Activated CD8-positive, alpha-beta memory T cell treated with anti-CD3 and anti-CD28 coated beads for 4 hours (primary cell): ENCODE measurements at regions not wholly inside any gene's neighbourhood (a gene's known extent, or its start where the extent isn't known, plus 50 kb on each side); places are given as distances from the start of the nearest gene placed in this dataset.
A peak's percentile ranks its signal among the peaks of the same experiment; 100 is the strongest.
"Not testable (repeated sequence)": the region's sequence is repeated elsewhere in the genome, so short reads cannot be mapped to it uniquely, and the experiment has no call there.

Source experiments
- DNase-seq, 2 donors: peaks; one replicate each; pipeline ENCODE4 v3.0.0-alpha.2; 2020; ENCODE audit warnings: low read depth in 2 of 2

DNA sequence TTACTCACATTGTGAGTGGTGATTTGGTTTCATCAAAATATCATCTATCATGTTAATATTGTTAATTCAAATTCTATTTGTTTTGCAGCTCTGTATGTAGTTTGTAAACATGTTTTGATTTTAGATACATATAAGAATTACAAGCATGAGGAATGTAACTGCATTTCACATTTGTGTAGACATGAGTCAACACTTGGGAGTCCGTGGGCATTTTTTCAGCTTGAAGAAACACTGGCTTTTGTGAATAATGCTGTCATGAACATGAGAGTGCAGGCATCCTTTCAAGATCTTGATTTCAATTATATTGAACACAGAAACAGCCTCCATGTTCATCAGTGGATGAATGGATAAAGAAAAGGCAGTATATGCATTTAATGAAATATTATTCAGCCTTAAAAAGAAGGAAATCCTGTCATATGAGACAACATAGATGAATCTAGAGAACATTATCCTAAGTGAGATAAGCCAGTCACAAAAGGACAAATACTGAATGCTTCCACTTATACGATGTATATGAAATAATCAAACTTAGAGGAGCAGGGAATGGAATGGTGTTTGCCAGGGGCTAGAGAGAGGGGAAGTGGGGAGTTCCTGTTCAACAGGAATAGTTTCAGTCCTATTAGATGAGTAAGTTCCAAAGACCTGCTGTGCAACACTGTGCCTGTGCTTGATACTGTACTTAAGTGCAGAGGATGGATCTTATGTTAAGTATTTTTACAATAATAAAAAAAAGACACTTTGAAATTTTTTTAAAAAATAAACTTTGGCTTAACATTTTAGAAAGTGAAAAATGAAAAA, 194.9 kb downstream of the LRATD1 start:
- no peak for DNase-seq

DNA sequence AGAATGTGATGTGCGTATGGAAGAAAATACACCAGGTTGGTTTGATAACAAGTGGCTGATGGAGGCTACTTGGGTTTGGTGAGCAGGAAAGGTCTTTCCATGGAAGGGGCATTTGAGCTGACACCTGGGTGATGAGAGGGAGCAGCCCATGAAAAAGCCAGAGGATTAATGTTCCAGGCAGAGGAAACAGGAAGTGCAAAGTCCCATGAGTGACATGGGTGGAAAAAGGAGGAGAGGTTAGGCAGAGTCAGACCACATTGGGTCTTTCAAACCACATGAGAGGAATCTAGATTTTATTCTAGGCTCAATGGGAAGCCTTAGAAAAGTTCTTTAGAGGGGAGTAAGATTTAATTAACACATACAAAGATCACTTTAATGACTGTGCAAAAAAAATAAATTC, 195.7 kb downstream of the LRATD1 start:
- DNase-seq: no peak

DNA sequence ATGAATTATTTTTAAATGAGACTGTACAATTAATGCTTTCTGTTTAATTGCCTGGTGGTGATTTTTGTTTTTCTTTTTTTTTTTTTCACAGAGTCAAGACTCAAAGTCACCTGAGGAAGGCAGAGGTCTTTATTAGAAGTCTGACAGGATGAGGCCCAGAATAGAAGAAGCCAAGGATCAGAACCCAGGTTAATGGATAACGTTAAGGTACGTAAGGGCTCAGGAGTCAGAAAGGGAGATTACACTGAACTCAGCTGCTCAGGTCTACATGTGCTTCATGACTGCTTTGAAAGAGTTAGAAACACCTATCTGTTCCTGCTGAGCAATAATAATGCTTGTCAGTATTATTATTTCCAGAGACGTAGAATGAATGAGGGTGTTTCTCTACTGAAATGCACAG, 196.5 kb downstream of the LRATD1 start:
- DNase-seq: no peak

DNA sequence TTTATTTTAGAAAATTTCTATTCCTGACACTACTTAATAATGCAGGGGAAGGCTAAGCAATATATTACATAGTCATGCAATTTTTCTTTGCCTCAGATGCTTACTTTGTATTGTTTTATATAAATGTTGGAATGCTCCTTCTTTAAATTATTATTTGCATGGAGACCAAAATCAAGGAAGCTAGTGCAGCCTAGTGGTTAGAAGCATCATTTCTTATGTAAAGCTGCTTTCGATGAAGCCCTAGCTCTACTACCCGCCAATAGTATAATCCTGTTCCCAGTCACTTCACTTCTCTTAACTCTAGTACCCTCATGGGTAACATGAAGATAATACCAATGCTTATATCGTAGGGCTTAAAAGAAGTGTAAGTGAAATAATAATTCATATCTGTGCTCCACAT, 198.9 kb downstream of the LRATD1 start:
- no peak for DNase-seq

DNA sequence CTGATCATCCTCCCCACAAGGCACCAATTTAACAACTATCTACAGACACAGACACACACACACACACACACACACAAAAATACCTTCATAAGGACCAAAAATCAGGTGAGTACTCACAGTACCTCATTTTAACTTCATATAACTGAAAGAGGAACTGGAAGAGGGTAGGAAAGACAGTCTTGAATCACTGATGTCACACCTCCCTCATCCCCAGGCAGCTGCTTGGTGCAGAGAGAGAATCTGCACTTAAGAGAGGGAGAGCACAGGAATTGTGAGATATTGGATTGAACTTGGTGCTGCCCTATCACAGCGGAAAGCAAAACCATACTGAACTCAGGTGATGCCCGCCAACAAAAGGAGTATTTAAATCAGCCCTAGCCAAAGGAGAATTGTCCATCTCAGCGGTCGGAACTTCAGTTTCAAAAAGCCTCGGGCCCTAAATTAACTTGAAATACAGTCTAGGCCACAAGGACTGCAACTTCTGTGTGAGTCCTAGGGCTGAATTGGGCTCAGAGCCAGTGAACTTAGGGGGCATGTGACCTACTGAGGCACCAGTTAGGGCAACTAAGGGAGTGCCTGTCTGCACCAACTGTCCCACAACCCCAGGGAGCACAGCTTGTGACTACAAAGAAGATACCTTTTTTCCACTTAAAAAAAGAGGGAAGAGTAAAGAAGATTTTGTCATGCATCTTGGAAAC, 211.1 kb downstream of the LRATD1 start:
- no peak for DNase-seq

DNA sequence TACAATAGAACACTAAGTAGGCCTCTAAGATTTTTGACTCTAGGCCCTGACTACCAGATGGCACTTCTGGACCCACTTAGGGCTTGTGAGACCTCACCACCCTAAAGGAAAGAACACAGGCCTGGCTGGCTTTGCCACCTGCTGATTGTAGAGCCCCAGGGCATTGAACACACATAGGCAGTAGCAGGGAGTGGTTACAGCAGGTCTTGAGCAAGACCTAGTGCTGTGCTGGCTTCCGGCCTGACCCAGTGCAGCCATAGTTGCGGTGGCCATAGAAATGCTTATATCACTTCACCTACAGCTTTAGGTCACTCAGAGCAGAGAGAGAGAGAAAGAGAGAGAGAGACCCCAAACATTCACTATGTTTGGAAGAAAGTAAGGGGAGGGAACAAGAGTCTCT, 223.2 kb downstream of the LRATD1 start:
- no peak for DNase-seq

DNA sequence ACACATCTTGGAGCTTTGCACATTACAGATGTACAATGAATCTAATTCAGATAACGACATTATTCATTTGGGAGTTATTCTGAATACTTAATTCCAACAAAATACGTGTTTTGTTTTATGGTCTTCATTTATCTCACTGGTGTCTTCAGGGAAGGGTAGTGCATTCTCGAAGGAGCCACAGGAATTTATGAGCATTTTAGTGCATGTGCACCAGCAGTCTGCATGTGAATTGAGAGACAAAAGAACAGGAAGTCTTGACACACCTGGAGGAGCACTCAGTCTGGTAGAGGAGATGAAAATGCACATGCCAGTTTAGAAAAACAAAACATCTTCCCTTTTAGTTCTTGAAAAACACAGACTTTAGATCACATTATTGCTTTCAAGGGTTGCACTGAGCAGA, 228.7 kb downstream of the LRATD1 start:
- DNase-seq: no peak

DNA sequence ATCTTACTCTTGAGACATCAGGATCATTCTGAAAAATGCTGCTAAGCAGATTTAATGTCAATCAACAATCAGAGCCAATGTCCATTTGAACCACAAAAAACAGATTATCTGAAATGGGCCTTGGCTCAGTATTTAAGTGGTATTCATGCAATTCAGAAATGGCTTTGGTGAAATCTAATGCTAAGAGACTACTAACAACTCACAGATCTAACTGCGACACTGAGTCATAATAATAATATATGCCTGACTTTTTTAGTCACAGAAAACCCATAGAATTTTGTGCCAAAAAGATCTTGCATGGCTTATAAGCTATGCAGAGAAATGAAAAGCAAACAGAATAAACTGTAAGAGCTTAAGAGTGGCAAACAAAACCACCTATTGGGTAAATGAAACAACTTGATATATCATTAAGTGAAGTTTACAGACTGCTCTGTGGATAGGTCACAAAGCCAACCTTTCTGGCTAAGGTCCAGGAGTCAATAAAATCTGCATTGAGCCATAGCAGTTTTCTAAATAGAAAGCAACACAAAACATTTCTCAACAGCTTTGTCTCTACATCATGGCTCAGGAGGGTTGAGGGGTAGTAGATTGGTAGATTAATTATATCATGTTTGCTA, 234.3 kb downstream of the LRATD1 start:
- no peak for DNase-seq

DNA sequence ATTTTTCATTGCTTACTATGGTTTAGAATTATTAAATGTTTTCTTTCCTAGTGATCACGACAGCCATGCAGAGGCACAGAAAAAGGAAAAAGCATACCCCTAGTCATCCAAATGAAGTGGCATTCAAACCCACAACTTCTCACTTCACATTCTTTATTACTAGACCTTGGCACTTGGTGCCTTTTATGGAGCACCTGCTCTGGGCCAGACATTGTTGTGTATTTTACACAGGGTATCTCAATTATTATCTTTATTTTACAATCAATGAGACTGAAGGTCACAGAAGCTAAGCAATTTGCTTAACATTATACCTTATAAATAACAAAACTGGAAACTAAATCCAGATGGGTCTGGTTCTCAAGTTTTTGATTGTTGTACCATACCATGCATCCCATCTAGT, 235.3 kb downstream of the LRATD1 start:
- DNase-seq: no peak

DNA sequence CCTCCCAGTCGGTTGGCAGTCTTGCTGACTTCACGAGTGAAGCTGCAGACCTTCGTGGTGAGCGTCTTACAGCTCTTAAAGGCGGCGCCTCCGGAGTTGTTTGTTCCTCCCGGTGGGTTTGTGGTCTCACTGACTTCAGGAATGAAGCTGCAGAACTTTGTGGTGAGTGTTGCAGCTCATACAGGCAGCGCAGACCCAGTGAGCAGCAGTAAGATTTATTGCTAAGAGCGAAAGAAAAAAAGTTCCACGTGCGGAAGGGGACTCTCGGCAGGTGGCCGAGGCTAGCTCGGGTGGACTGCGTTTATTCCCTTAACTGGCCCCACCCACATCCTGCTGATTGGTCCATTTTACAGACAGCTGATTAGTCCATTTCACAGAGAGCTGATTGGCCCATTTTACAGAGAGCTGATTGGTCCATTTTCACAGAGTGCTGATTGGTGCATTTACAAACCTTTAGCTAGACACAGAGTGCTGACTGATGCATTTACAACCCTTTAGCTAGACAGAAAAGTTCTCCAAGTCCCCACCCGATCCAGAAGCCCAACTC, 240.3 kb downstream of the LRATD1 start:
- no peak for DNase-seq

DNA sequence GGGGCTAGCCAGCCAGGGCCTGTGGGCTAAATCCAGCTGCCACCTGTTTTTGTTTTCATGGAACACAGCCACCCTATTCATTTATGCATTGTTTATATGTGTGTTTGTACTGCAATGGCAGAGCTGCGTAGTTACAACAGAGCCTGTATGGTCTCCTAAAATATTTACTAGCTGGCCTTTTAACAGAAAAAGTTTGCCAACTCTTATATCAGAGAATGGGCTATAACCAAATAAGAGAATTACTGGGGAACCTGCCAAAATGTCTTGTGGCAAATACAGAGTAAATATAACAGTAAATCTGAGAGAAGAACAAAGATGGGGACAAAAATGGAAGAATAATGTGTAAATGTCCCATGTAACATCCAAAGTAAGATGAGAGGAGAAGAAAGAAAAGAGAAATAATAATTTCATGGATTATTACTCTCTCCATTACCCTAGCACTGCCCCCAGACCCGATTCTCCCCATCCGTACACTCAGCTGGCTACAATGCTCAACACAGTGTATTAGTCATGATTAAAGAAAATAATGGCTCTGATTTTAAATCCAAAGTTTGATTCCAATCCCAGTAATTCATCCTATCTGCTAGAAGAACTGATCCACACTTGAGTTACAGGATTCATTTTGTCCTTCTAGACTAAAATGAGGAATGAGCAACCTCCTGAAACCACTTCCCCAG, 249.3 kb downstream of the LRATD1 start:
- DNase-seq: no peak

DNA sequence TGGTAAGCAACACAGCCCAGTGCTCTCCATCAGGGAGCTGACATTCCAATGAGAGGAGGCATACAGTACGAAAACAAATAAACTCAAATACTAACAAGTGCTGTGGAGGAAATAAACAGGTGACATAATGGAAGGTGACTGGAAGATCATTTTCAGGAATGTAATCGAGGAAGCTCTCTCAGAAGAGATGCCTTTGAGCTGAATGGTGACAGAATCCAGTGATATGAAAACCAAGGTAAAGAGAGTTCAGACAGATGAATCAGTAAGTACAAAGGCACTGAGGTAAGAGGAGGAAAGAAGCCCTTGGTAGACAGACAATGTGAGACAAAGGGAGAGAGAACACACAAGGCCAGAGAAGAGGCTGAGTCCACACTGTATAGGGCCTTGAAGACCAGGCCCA, 252.1 kb downstream of the LRATD1 start:
- no peak for DNase-seq

DNA sequence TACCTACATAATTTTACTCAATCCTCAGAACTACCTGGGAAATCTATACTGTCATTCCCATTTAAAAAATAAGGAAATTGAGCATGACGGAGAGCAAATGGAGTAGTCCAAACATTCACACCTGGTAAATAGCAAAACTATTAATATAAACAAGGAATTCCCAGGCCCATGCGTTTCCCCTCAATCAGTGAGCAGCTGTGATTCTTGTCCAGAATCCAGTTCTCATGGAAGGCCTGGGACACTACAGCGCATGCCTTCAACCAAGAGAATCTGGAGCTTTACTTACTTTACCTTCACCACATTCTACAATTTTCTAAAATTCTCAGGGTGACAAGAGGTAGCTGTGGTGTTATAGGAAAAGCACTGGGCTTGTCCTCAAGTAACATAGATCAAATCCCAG, 259.0 kb downstream of the LRATD1 start:
- DNase-seq: no peak

DNA sequence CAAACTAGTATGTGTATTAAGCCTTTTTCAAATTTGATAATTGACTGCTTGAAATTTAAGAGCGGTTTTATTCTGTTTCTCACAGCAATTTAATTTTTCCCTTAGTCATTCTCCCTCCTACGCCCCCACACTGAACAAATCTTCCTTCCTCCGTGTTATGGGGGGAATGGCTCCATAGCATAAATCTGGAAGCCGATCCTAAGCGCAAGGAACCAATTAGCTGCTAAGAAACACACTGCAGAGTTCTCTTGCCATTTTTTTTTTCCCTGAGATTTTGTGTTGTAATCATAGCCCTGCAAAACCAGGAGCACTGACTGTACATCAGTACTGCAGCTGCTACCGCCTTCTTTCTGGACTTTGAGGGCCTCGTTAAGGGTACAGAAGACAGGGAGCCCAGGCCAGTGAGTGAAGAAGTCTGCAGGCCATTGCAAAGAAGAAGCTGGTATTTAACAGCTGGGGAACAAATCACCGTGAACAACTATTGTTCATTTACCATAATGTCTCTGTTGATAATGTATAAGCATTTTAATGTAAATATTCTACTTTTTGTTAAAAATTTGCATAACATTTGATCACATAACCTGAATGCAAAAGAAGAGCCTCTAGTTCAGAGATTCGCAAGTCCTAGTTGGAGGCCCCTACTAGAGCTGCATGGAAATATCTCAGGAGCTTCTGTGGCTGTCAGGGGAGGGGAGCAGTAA, 264.0 kb downstream of the LRATD1 start:
- no peak for DNase-seq

DNA sequence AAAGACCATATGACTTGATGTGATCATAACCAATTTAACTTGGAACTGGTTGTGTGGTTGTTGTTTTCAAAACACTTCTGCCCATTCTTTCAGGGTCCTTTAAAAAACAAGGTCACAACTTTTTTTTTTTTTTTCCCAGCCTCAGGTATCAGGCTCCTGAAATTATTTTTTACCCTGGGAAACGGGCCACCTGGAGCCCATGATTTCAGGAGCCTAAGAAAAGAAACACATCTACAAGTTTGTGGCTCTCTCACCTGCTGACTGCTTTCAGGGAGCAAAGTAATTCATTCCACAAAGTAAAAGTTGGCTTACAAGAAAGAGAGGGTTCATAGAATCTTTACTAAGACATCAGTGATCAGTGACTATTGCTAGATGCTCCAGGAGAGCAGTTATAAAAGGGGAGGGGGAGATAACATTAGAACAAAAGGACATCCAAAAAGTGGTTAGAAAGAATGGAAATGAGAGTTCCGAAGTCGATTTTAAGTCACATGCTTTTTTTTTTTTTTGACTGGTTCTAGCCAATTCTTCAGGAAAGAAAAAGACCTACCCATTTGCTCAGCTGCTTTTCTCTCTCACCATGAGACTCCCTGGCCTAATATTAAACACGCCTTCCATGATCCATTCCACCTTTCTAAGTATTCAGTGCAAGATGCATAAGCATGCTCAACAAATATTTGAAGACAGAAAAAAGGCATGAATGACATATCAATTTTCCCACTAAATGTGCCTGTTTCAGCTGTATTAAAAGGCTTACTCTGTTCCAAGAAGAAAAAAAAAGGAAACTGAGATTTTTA, 267.3 kb downstream of the LRATD1 start:
- no peak for DNase-seq

DNA sequence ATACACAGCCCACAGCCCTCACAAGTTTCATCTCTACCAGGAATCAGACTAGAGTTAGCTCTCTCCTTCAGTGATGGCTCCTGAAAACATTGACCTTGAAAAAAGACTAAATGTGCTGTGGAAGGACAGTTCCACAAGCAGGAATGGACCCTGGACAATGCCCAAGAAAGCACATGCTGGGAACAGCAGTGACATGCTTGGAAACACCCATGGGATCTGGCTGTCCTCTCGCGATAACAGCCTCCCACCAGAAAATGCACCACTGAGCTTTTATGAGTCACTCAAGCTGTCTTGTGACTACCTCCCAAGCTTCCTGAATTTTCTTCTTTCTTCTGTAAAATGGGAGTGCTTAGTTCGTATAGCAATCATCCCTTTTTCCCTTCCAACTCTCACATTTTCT, 269.2 kb downstream of the LRATD1 start:
- no peak for DNase-seq

DNA sequence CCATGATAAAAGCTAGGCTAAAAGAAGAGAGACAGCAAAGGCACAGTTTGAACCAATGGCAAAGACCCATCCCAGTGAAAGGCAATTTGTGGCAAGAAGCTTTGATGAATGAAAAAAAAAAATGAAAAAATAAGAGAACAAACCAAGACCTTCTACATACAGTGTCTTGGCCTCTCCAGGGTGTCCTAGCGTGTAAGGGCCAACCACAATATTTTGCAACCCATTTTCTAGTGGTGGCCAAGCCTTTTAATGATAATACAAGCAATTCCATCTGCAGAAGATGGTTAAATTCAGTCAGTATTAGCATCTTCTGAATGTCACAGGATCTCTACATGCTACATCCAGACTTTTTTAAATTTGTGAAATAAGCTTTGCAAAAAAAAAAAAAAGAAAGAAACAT, 270.4 kb downstream of the LRATD1 start:
- DNase-seq: no peak

DNA sequence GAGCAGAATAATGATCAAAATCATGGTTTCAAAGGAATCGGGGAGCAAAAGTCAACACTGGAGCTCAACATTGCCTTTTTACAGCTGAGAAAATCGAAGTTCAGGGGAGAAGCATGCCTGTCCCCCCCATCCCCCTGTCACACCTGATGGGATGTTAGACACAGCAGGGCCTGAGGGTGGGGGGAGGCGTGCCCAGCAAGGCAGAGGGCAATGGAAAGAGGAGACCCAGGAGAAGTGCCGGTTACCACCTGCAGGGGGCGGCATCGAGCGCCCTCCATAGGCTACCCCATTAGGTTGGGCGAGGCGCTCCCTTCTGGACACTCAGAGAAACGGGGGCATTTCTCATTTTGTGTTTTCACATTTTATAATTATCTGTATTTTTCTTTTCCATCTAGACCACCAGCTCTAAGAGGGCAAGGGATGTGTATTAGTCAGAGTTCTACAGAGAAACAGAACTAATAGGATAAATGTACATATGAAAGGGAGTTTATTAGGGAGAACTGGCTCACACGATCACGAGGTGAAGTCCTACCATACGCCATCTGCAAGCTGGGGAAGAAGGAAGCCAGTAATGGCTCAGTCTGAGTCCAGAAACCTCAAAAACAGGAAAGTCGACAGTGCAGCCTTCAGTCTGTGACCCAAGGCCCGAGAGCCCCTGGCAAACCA, 271.3 kb downstream of the LRATD1 start:
- DNase-seq: peak in 1 of 2 donors; percentile 4

DNA sequence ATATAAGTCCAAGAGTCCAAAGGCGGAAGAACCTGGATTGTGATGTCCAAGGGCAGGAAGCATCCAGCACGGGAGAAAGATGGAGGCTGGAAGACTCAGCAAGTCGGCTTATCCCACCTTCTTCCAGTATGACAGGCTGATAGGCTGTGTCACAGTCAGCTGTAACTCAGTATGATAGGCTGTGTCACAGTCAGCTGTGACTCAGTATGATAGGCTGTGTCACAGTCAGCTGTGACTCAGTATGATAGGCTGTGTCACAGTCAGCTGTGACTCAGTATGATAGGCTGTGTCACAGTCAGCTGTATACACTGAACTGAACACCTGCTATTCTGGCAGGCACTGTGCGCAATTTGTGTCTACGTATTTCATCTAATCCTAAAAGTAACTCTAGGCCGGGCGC, 271.9 kb downstream of the LRATD1 start:
- not testable (repeated sequence) for DNase-seq

DNA sequence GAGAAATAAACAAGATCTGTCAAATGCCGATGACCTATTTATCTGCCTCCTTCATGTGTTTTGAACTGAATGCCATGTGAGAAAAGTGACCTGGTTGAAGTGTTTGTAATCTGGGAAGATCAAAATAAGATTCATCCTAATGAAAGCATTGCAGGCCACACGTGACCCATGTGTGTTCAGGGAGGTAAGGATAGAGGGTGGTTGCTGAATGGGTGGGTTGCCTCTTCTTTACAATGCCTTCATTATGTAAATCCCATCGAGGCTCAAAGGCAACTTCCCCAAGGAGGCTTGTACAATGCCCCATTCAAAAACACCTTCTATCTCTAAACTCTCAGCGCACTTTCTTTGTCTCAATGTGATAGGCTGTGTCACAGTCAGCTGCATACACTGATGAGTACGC, 273.1 kb downstream of the LRATD1 start:
- DNase-seq: no peak
